C4-2B (cell line): ENCODE measurements at regions not wholly inside any gene's neighbourhood (a gene's known extent, or its start where the extent isn't known, plus 50 kb on each side); places are given as distances from the start of the nearest gene placed in this dataset.

Experiments used
- H3K27ac ChIP-seq: fragments of 450-650 bp; 2 replicates; pipeline ENCODE4 v1.5.1; 2017
- CTCF ChIP-seq: fragments of 450-650 bp; conservative IDR thresholded peaks from 2 replicates; pipeline ENCODE4 v1.5.1; 2017; ENCODE audit warnings: mild to moderate bottlenecking
- ZFX ChIP-seq: fragments of 450-650 bp; IDR thresholded peaks from 2 replicates; pipeline ENCODE4 v1.6.1; 2017

- TF ChIP-seq ZFX (no peak), CTCF (no peak)
- H3K27ac ChIP-seq, result no peak overlapping the region
Observed at GRCh38 chr15:37872661-37873060, 61.8 kb upstream of the TMCO5A start.

- TF ChIP-seq CTCF, result no peak
- no peak for TF ChIP-seq ZFX
- no peak overlapping the region for H3K27ac ChIP-seq
Observed at GRCh38 chr15:37873336-37873735, 61.1 kb upstream of the TMCO5A start.

DNA sequence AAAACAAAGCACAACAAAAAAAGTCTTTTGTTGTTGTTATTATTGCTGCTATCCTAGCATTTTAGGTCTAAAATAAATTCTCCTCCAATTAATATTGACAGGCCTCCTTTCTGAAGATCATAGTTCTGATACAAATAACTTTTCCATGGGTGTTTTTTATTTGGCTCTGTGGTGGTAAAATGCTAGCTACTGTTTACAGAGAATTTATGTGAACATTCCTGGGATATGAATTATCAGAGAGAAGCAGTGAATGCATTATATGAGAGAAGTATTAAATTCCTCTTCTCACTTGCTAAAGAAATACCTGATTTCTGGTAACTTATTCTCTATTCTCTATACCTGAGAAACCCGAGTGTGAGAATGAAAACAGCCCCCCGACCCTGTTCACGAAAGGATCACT is 57.5 kb upstream of the TMCO5A start:
- TF ChIP-seq ZFX, result no peak
- TF ChIP-seq CTCF, result no peak
- H3K27ac ChIP-seq, result no peak overlapping the region

DNA sequence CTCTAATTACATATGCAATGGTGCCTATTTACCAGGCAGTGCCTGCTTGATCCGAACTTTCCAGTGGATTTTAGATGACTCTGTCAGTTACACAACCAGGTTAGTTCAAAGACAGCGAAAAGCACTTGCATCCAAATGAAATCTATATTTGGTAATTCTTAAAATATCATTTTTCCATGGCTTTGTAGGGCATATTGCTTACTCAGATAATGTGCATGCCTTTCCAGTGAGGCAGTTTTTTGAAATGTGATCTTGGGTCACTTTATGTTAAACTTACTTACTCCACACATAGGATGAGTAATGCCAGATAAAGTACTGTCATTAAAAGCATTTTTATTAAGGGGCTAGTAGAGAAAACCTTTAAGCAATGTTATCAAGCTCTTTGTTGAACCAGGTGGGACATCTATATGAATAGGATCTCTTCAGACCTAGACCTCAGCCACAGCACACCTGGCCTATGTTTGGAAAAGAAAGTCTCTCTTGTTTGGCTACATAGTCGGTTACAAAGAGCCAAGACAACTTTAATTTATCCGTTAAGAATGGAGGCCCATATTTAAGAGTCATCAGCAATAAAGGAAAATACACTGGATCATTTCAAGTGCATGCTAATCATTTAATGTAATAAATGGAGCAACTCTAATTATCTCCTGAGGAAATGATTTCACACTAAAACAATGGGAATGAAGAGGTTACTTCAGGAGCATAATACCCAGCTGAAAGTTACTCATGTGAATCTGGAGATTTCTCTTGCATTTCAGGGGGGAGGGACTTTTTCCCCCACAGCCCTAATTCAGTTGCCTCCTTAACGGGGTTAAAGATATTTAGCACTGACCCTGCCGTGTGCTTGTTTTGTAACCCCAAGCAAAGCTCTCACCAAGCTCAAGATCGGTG is 56.3 kb upstream of the TMCO5A start:
- TF ChIP-seq ZFX (no peak), CTCF (no peak)
- no peak overlapping the region for H3K27ac ChIP-seq

DNA sequence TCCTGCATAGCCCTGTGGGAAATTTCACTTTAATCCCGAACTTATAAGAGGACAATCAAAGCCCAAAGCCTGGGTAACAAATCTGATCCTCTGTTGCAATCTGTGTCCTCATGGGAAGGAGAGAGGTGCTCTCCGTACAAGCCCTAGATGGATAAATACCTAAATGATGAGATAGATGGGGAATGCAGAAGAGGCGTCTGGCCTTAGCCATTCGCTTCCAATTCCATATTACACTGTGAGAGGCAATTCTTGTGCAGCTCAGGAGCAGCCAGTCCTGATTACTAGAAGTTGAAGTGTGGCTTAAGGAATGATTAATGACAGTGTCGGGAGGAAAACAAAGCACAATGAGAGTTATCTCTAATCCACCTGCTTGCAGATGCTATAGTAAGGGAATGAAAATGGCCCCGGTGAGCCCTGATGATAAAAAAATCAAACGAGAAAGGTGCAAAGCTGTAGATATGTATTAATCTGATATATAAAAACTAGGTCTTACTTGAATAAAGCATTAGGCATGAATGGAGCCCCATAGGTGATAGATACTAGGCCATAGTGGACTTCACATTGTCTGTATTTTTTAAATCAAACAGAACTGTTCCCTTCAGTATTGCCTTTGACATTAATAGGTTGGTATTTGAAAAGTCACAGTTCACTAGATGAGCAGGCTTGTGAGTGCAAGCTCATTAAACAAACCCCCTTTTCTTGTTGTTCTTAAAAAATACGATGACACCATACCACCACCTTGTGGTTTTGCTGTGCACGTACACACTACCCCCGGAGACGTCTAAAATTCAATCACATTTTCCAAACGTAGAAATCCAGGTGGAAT is 54.2 kb upstream of the TMCO5A start:
- no peak for TF ChIP-seq ZFX
- peak; percentile 84 for TF ChIP-seq CTCF

DNA sequence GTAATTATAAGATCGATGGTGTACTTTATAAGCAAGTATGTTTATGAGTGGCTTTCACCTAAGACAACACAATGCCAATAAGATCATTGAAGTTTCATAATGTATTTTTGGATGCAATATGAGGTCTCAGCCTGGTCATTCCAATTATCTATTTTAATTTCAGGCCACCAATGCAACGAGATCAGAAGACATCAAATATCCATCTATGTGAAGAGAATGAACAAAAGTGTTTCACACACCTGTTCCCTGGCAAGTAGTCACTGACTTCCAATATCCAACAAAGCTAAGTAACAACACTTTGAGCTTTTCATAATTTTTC is 53.6 kb upstream of the TMCO5A start:
- TF ChIP-seq ZFX (no peak), CTCF (peak; percentile 39)
- no peak overlapping the region for H3K27ac ChIP-seq

More for the DNA sequence above, 54.2 kb upstream of the TMCO5A start:
- H3K27ac ChIP-seq, result no peak overlapping the region
